Cardiac muscle cell (in vitro differentiated cells and primary cell): ENCODE measurements at regions not wholly inside any gene's neighbourhood (a gene's known extent, or its start where the extent isn't known, plus 50 kb on each side); places are given as distances from the start of the nearest gene placed in this dataset.

Source experiments
- DNase-seq, 2 donors: peaks; one replicate each; pipeline versions ENCODE4 v3.0.0 to v3.0.0-alpha.2; 2010 to 2017; ENCODE audit warnings: low read depth in 1 of 2, low spot score in 1 of 2
- H3K27ac ChIP-seq: fragments of 200-600 bp; sonication (generic); 2 replicates; pipeline ENCODE4 v1.5.1; 2016
- H3K27me3 ChIP-seq: fragments of 200-600 bp; sonication (generic); 2 replicates; pipeline ENCODE4 v1.6.0; 2016; ENCODE audit warnings: control low read depth
- H3K36me3 ChIP-seq: fragments of 200-600 bp; sonication (generic); 2 replicates; pipeline ENCODE4 v1.5.1; 2016; ENCODE audit warnings: control low read depth
- H3K4me1 ChIP-seq: fragments of 200-600 bp; sonication (generic); 2 replicates; pipeline ENCODE4 v1.8.1; 2017; ENCODE audit warnings: low read depth, mild to moderate bottlenecking, mixed run types
- H3K4me3 ChIP-seq: fragments of 200-600 bp; sonication (generic); 2 replicates; pipeline ENCODE4 v1.5.1; 2016; ENCODE audit warnings: mild to moderate bottlenecking
- H3K9me3 ChIP-seq: fragments of 200-600 bp; sonication (generic); 2 replicates; pipeline ENCODE4 v1.5.1; 2017; ENCODE audit warnings: low read depth, mild to moderate bottlenecking, control low read depth
- CTCF ChIP-seq: IDR thresholded peaks from 2 replicates; pipeline ENCODE4 v1.5.1; 2012; ENCODE audit warnings: low read depth, mild to moderate bottlenecking, low read length

GRCh38 chr3:24598695-24599470 is 104.2 kb upstream of the THRB start:
- Histone ChIP-seq H3K36me3 (no peaks in the 10 kb centered on the region), H3K4me3 (no peak overlapping the region), H3K9me3 (no peaks in the 10 kb centered on the region), H3K27ac (no peak overlapping the region), H3K27me3 (no peaks in the 10 kb centered on the region), H3K4me1 (no peaks in the 10 kb centered on the region)
- TF ChIP-seq CTCF, result no peak
- DNase-seq, result peak in 1 of 2 donors; percentile 64

GRCh38 chr3:24601066-24601939 is 106.7 kb upstream of the THRB start:
- DNase-seq, result no peak
- H3K9me3 ChIP-seq, result no peaks in the 10 kb centered on the region
- TF ChIP-seq CTCF, result no peak
- H3K27me3 ChIP-seq, result no peaks in the 10 kb centered on the region
- no peaks in the 10 kb centered on the region for H3K4me1 ChIP-seq
- no peak overlapping the region for H3K4me3 ChIP-seq
- no peaks in the 10 kb centered on the region for H3K36me3 ChIP-seq
- H3K27ac ChIP-seq, result no peak overlapping the region

- TF ChIP-seq CTCF, result no peak
- H3K27me3 ChIP-seq, result no peaks in the 10 kb centered on the region
Observed at GRCh38 chr3:24604215-24604614, 109.6 kb upstream of the THRB start.

GRCh38 chr3:24605511-24606028 is 110.9 kb upstream of the THRB start:
- Histone ChIP-seq H3K9me3 (no peaks in the 10 kb centered on the region), H3K36me3 (no peaks in the 10 kb centered on the region), H3K27ac (no peak overlapping the region), H3K4me1 (no peaks in the 10 kb centered on the region), H3K27me3 (no peaks in the 10 kb centered on the region), H3K4me3 (no peak overlapping the region)
- no peak for TF ChIP-seq CTCF
- no peak for DNase-seq

More at GRCh38 chr3:24604215-24604614, 109.6 kb upstream of the THRB start:
- no peaks in the 10 kb centered on the region for H3K4me1 ChIP-seq
- no peak overlapping the region for H3K4me3 ChIP-seq
- H3K36me3 ChIP-seq, result no peaks in the 10 kb centered on the region
- no peak overlapping the region for H3K27ac ChIP-seq
- no peak for DNase-seq
- H3K9me3 ChIP-seq, result no peaks in the 10 kb centered on the region

- H3K27ac ChIP-seq, result no peak overlapping the region
- no peaks in the 10 kb centered on the region for H3K36me3 ChIP-seq
- no peaks in the 10 kb centered on the region for H3K4me1 ChIP-seq
- no peak for TF ChIP-seq CTCF
- H3K27me3 ChIP-seq, result no peaks in the 10 kb centered on the region
- no peak overlapping the region for H3K4me3 ChIP-seq
- DNase-seq, result no peak
- H3K9me3 ChIP-seq, result no peaks in the 10 kb centered on the region
Observed at GRCh38 chr3:24607281-24607680, 112.6 kb upstream of the THRB start.
